GM20431 (cell line): ENCODE measurements at regions not wholly inside any gene's neighbourhood (a gene's known extent, or its start where the extent isn't known, plus 50 kb on each side); places are given as distances from the start of the nearest gene placed in this dataset.
"Not testable (repeated sequence)": the region's sequence is repeated elsewhere in the genome, so short reads cannot be mapped to it uniquely, and the experiment has no call there.

ENCODE experiments used
- in situ Hi-C: fragments of 300-500 bp; cut with MseI, MboI; formaldehyde crosslinking; loops from one replicate; pipeline ENCODE4 v1.15.0; 2020; ENCODE audit warnings: low sequenced_read_pairs; ENCODE audit not compliant: unreplicated experiment

DNA sequence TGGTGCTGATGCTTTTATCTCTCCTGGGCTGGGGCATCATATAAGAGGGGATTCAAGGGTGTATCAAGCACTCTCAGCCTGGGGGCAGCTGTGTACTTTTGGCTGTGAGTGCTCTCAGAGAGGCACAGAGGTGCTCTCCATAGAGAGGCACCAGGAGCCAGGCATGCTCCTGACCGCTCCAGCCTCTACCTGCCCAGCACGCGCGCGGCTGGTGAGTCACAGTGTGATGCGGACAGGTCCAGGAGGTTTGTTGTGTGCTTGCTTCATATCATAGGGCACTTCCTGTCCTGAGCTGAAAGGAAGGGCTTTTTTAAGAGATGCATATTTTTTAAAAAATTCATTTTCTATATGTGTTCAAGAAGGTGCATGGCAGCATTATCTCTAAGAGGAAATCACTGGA, 93.6 kb upstream of the BCAR3 start:
- in situ Hi-C loops: no loop called here

- in situ Hi-C loops: no loop called here
These were observed 93.1 kb upstream of the BCAR3 start for GRCh38 chr1:93774707-93775106.

- in situ Hi-C loops: no loop called here
These were observed 91.6 kb upstream of the BCAR3 start for GRCh38 chr1:93773049-93773838.

DNA sequence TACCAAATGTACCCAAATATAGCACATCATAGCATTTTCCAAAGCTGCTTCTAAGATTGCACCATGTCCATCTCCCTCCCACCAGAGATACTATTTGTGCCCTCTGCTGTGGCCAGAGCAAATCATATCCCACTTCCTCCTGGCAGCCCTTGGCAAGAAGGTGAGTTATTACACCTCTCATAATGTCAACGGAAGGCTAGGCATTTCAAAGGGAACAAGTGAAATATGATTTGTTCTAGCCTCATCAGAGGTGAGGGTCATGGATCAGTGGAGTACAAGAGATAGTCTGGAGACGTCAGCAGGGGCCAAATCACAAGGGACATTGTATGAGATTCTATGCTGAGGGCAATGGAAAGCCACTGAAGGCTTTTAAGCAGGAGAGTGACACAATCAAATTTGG, 90.2 kb upstream of the BCAR3 start:
- in situ Hi-C loops: no loop called here

GRCh38 chr1:93770640-93771039, 89.0 kb upstream of the BCAR3 start:
- in situ Hi-C loops: no loop called here

DNA sequence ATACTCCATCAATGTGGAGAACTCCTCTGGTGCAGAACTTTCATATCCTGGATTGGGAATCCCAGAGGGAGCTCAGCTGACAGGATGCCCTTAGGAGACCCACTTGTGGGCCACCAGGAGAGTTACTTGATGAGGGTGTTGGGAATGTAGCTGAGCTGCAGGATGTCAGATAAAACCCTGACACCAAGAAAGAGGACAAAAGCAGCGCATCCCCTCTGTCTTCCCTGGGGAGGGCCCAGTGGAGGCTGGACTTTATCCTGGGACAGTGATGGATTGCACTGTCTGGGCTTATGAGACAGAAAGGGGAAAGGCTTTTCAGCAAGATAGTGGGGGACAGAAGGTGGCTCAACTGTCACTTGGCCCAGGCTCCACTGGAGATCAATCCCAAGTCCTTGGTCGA, 88.1 kb upstream of the BCAR3 start:
- in situ Hi-C loops: no loop called here

GRCh38 chr1:93768380-93768863, 86.8 kb upstream of the BCAR3 start:
- in situ Hi-C loops: no loop called here

DNA sequence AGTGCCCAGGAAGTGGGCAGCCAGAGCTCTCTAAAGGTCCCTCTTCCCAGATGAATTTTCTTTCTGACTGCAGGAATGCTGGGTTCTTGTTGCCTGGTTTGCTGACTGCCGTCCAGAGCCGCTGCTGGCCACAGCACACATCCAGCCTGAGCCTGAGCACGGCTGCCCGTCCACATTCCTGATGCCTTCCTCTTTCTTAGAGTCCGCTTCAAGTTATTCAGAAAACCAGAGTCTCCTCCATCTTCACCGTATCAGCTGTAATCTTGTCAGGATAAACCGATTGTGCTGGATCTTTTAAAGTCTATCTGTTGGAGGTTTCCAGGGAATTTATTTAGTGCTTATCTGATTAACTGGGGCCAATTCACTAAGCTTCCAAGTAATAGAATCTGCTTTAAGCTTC, 84.8 kb upstream of the BCAR3 start:
- in situ Hi-C loops: no loop called here

DNA sequence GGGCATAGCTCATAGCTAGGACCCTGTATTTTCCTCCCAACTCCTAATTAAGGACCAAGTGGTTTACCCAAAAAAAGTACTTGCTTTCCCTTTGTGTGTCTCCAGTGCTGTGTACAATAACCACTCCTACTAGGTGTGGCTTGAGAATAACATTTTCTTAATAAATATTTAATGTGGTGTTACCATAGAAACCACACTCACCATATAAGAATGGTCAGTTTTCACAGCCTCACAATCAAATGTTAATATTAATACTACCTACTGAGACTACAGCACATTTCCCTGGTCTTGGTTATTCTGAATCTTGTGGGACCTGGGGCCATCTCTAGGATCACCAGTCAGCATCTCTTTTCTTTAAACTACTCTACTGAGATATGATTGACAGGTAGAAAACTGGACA, 83.5 kb upstream of the BCAR3 start:
- in situ Hi-C loops: no loop called here

GRCh38 chr1:93764366-93764750, 82.7 kb upstream of the BCAR3 start:
- in situ Hi-C loops: no loop called here

- in situ Hi-C loops: no loop called here
These were observed 82.2 kb upstream of the BCAR3 start for GRCh38 chr1:93763704-93764365.

DNA sequence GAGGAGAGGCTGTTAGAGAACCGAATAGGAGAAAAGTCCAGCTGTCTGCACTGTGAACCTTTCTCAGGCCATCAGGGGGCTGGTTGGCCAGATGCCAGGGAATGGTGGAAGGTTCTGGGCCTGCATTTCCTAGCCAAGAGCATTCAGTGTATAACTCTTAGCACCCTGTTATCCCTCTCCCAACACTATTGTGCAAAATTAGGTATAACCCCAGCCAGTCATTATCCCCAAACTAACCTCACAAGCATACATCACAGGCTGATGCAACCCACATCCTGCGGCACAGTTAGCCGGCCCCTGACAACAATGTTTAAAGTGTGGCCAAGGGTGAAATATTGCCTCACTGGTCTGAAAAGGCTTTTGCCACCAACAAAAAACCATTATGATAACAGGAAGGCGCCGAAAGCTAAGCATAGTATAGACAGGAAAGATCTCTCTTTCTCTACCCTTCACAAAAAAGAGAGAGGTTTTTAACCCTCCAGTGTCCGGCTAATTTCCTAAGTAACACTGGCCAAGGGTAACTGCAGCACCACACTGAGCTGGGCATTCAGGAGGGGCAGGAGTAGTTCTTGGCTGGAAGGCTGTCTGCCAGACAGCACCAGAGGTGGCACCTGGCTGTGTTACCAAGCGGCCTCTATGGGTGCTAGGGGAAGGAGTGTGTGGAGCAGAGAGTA, 77.3 kb upstream of the BCAR3 start:
- in situ Hi-C loops: no loop called here

- in situ Hi-C loops: no loop called here
These were observed 75.8 kb upstream of the BCAR3 start for GRCh38 chr1:93757256-93758036.

- in situ Hi-C loops: no loop called here
These were observed 75.0 kb upstream of the BCAR3 start for GRCh38 chr1:93756657-93757056.

DNA sequence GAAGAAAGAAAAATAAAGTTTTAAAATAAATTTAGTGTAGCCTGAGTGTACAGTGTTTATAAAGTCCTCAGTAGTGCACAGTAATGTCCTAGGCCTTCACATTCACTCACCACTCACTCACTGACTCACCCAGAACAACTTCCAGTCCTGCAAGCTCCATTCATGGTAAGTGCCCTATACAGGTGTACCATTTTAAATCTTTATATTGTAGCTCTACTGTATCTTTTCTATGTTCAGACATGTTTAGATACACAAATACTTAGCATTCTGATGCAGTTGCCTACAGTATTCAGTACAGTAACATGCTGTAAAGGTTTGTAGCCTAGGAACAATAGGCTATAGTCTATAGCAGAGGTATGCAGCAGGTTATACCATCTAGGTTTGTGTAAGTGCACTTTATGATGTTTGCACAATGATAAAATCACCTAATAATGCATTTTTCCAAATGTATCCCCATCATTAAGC, 73.6 kb upstream of the BCAR3 start:
- in situ Hi-C loops: not testable (repeated sequence)

GRCh38 chr1:93753791-93754763, 72.4 kb upstream of the BCAR3 start:
- in situ Hi-C loops: no loop called here

DNA sequence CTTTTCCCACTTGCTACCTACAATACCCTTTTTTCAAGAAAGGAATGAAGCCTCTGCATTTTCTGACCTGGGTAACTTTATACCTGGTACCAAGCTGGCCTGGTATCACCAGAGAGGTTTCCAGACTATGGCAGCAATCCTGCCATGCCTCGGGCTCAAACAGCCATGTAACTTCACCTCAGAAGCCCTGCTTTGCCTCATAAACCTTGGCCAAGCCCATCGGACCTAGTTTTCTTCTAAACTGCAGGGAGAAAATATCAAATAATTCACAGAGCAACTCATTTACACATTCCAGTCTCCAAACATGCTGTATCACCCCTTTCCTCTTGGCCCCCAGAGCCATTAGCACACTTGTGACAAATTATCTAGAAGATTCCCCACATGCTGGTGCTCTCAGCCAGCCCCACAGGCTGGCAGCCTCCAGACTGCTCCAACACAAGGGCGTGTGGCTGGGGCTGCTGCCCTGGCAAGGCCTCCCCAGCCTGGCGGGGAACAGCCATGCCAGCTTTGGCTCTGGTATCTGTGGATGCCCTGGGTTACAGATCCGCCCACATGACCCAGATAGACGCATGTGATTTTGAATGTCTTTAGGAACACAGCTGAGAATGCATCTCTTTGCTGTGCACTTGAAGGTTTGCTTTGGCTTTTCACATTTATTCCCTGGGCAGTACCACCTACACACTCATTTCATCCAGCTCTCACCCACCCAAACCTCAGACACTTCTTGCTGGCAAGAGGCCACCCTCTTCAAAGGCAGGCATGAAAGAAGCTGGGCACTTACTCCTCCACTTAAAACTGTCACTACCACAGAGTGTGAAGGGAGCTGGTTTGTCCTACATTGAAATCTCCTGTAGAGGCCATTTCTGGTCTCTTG, 70.0 kb upstream of the BCAR3 start:
- in situ Hi-C loops: no loop called here

DNA sequence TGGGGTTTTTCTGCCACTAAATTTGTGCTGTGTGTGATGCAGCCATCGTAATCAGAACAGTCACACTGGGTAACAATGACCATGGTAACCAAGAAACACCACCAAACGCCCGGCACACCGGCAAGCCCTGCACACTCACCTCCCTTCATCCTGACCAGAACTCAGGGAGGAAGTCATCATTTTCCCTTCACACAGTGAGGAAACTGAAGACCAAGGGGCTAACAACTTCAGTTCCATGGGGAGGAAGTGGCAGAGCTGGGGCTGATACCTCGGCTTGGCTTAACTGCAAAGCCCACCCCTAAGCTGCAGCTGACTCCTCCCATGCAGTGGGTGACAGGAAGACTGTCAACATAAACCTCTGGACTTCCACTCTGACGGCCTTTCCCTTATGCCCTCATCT, 69.3 kb upstream of the BCAR3 start:
- in situ Hi-C loops: no loop called here
